Heart left ventricle (tissue), 16 donors: ENCODE measurements at regions not wholly inside any gene's neighbourhood (a gene's known extent, or its start where the extent isn't known, plus 50 kb on each side); places are given as distances from the start of the nearest gene placed in this dataset.

ENCODE experiments used
- ATAC-seq, 4 donors: fragments of 200-7000 bp; cut with Tn5 transposase; one replicate each; pipeline ENCODE4 v1.9.1; 2020 to 2022; ENCODE audit warnings: moderate library complexity in 4 of 4, mild to moderate bottlenecking in 3 of 4, moderate number of reproducible peaks in 1 of 4
- DNase-seq, 5 donors: peaks; one replicate each; pipeline ENCODE4 v3.0.0-alpha.2; 2020
- H3K27ac ChIP-seq, 12 donors: fragments of 200-600 bp; sonication (generic) in 4 of 12; one replicate each; pipeline versions ENCODE4 v1.5.0 to v1.8.0; 2016 to 2022; ENCODE audit warnings: mild to moderate bottlenecking in 2 of 12
- H3K27me3 ChIP-seq, 9 donors: fragments of 200-600 bp; sonication (generic) in 2 of 9; one replicate each; pipeline versions ENCODE4 v1.5.1 to v1.8.0; 2016 to 2022; ENCODE audit warnings: mild to moderate bottlenecking in 3 of 9
- H3K36me3 ChIP-seq, 9 donors: fragments of 200-600 bp; sonication (generic) in 2 of 9; one replicate each; pipeline versions ENCODE4 v1.5.0 to v1.8.0; 2018 to 2022; ENCODE audit warnings: mild to moderate bottlenecking in 2 of 9
- H3K4me1 ChIP-seq, 12 donors: fragments of 200-600 bp; sonication (generic) in 4 of 12; one replicate each; pipeline versions ENCODE4 v1.5.0 to v1.8.0; 2016 to 2022; ENCODE audit warnings: mild to moderate bottlenecking in 3 of 12
- H3K4me3 ChIP-seq, 12 donors: fragments of 200-600 bp; sonication (generic) in 4 of 12; one replicate each; pipeline versions ENCODE4 v1.5.0 to v1.8.0; 2017 to 2022; ENCODE audit warnings: mild to moderate bottlenecking in 9 of 12, moderate library complexity in 4 of 12
- H3K9me3 ChIP-seq, 12 donors: fragments of 200-600 bp; sonication (generic) in 4 of 12; one replicate each; pipeline versions ENCODE4 v1.5.0 to v1.8.0; 2016 to 2022; ENCODE audit warnings: mild to moderate bottlenecking in 1 of 12
- CTCF ChIP-seq, 12 donors: fragments of 200-600 bp; sonication (generic) in 4 of 12; IDR thresholded peaks; one replicate each; pipeline versions ENCODE4 v1.5.0 to v1.8.0; 2018 to 2022; ENCODE audit warnings: antibody characterized with exemption in 12 of 12, mild to moderate bottlenecking in 5 of 12
- POLR2A ChIP-seq, 2 donors: fragments of 450-650 bp; IDR thresholded peaks; one replicate each; pipeline ENCODE4 v1.6.1; 2017; ENCODE audit warnings: antibody characterized with exemption in 2 of 2, mild to moderate bottlenecking in 2 of 2, moderate library complexity in 2 of 2
- WGBS, 4 donors: extraction: QIAGEN DNeasy Blood & Tissue Kit in 2 of 4; methylation state at CpG; one replicate each; pipeline versions ENCODE4 v1.1.5 to v1.1.7; 2013 to 2018; 5-methylcytosine and 5-hydroxymethylcytosine counted together
- intact Hi-C, 10 donors: fragments of 100-400 bp; cut with DNase I; formaldehyde crosslinking; loops; one replicate each; pipeline versions ENCODE4 v1.11.1 to v1.14.2; 2022
- donor health status: ischemic (EF 13 %, LVEDD 7.1; RV severe dilation, severe dysfunction).
- donor health status: healthy with polysubstance abuse.
- donor health status: DM: no; HTN: yes; CAD: no.
- donor health status: DM: no; HTN: no; CAD: no.
- donor health status: ischemic (EF 25% LVEDD 6.9; RV normal size, moderate dysfunction).
- donor health status: ischemic (EF 25% LVEDD 5.7; RV mildly dilated, moderate dysfunction).
- donor health status: healthy.
- donor health status: DM: yes; HTN: yes; CAD: no.
- donor health status: ischemic (EF 35%, LVEDD 5.7; RV mildly dilated, moderate dysfunction).
- donor health status: nonischemic (EF 11% LVEDD 7.7; RV severe dilation, severe dysfunction).
- donor health status: DM: yes; HTN: yes; CAD: no.
- donor health status: PGD.
- donor health status: ischemic (EF 29% LVEDD 5.4; RV normal size, mild dysfunction).
- donor health status: nonischemic (EF 23%, LVEDD 6.1; RV moderate dilation, normal function).

- TF ChIP-seq POLR2A (IDR thresholded peaks at IDR 0.05): no peak
- TF ChIP-seq CTCF (IDR thresholded peaks at IDR 0.05): no peak
- Histone ChIP-seq H3K9me3 (peaks cover 0 to 3% (median 0%) of the 10 kb centered on the region in 12 donors), H3K4me3 (no peak overlapping the region), H3K27me3 (no peaks in the 10 kb centered on the region), H3K4me1 (no peaks in the 10 kb centered on the region), H3K27ac (no peak overlapping the region), H3K36me3 (no peaks in the 10 kb centered on the region)
- DNase-seq (no peak), ATAC-seq (no peak)
- intact Hi-C loops: no loop called here
- WGBS, 4 donors: 58 to 69% (median 62%) methylated on average over 1 of the region's 1 CpG
Measured at GRCh38 chr2:125535089-125535488, 1120.9 kb upstream of the GYPC start.

- TF ChIP-seq CTCF (IDR thresholded peaks at IDR 0.05) (no peak), POLR2A (IDR thresholded peaks at IDR 0.05) (no peak)
- Histone ChIP-seq H3K27ac (no peak overlapping the region), H3K27me3 (no peaks in the 10 kb centered on the region), H3K36me3 (no peaks in the 10 kb centered on the region), H3K4me1 (no peaks in the 10 kb centered on the region), H3K4me3 (no peak overlapping the region), H3K9me3 (peaks cover 0 to 5% (median 0%) of the 10 kb centered on the region in 12 donors)
- ATAC-seq (no peak), DNase-seq (no peak)
- WGBS, 4 donors: 64 to 95% (median 74%) methylated on average over 1 of the region's 1 CpG
- intact Hi-C loops: no loop called here
Measured at GRCh38 chr2:125543968-125544514, 1111.9 kb upstream of the GYPC start.

GRCh38 chr2:125553768-125554167 is 1102.2 kb upstream of the GYPC start:
- Histone ChIP-seq H3K27ac (no peak overlapping the region), H3K4me1 (no peaks in the 10 kb centered on the region), H3K9me3 (no peaks in the 10 kb centered on the region), H3K36me3 (no peaks in the 10 kb centered on the region), H3K4me3 (no peak overlapping the region), H3K27me3 (no peaks in the 10 kb centered on the region)
- WGBS, 4 donors: 89 to 98% (median 96%) methylated on average over 1 of the region's 1 CpG
- DNase-seq (no peak), ATAC-seq (no peak)
- intact Hi-C loops: no loop called here
- TF ChIP-seq CTCF (IDR thresholded peaks at IDR 0.05): no peak
- no peak for TF ChIP-seq POLR2A (IDR thresholded peaks at IDR 0.05)

- Histone ChIP-seq H3K27ac (no peak overlapping the region), H3K4me1 (no peaks in the 10 kb centered on the region), H3K27me3 (no peaks in the 10 kb centered on the region), H3K4me3 (no peak overlapping the region), H3K36me3 (no peaks in the 10 kb centered on the region), H3K9me3 (no peaks in the 10 kb centered on the region)
- DNase-seq: no peak
- 50 to 68% (median 55%) methylated on average over 2 of the region's 2 CpGs for WGBS, 4 donors
- ATAC-seq: no peak
- TF ChIP-seq CTCF (IDR thresholded peaks at IDR 0.05) (no peak), POLR2A (IDR thresholded peaks at IDR 0.05) (no peak)
- intact Hi-C loops: no loop called here
Measured at GRCh38 chr2:125554956-125555355, 1101.0 kb upstream of the GYPC start.
